MCF 10A (cell line): ENCODE measurements at regions not wholly inside any gene's neighbourhood (a gene's known extent, or its start where the extent isn't known, plus 50 kb on each side); places are given as distances from the start of the nearest gene placed in this dataset.

Experiments
- BruUV-seq: library from RNA; stranded (reverse); fragments of 400-500 nt; replicated peaks from 2 replicates; lab custom pipeline; 2021; lab: Mats Ljungman, UMichigan
- CTCF ChIA-PET: fragments of 300-600 bp; sonication (Branson Sonifier 250); formaldehyde crosslinking; extraction: SDS; loops from one replicate; lab custom pipeline; 2021; ENCODE audit warnings: antibody characterized with exemption, inconsistent platforms; lab: Yijun Ruan, JAX
- POLR2A ChIA-PET: fragments of 300-600, 350-650 bp; sonication (Branson Sonifier 250); formaldehyde crosslinking; extraction: SDS; loops from one replicate; lab custom pipeline; 2020; ENCODE audit warnings: antibody characterized with exemption, inconsistent platforms; lab: Yijun Ruan, JAX
- DNase-seq: peaks from one replicate; pipeline ENCODE4 v3.0.0-alpha.2; 2018; ENCODE audit not compliant: unreplicated experiment
- H3K27ac Mint-ChIP-seq: one replicate; pipeline ENCODE4 v1.8.0; 2022; ENCODE audit warnings: mild to moderate bottlenecking, low read depth, mixed read lengths; ENCODE audit not compliant: unreplicated experiment
- H3K27me3 Mint-ChIP-seq: one replicate; pipeline ENCODE4 v1.8.0; 2022; ENCODE audit warnings: mixed read lengths; ENCODE audit not compliant: insufficient read depth, unreplicated experiment
- H3K36me3 Mint-ChIP-seq: one replicate; pipeline ENCODE4 v1.8.0; 2022; ENCODE audit warnings: mild to moderate bottlenecking, moderate library complexity, mixed read lengths; ENCODE audit not compliant: insufficient read depth, unreplicated experiment
- H3K4me1 Mint-ChIP-seq: one replicate; pipeline ENCODE4 v1.8.0; 2022; ENCODE audit warnings: mixed read lengths; ENCODE audit not compliant: insufficient read depth, unreplicated experiment
- H3K4me3 Mint-ChIP-seq: one replicate; pipeline ENCODE4 v1.8.0; 2022; ENCODE audit warnings: mild to moderate bottlenecking, moderate library complexity, mixed read lengths; ENCODE audit not compliant: unreplicated experiment
- H3K9me3 Mint-ChIP-seq: one replicate; pipeline ENCODE4 v1.8.0; 2022; ENCODE audit warnings: mixed read lengths; ENCODE audit not compliant: unreplicated experiment
- intact Hi-C: fragments of 100-400 bp; cut with micrococcal nuclease; formaldehyde crosslinking; loops from 2 replicates; pipeline ENCODE4 v1.14.1; 2022
- TF ChIP-seq, protein P1 (sequence below): fragments of 200-600 bp; IDR thresholded peaks from one replicate; pipeline ENCODE4 v1.8.0; 2022; ENCODE audit warnings: antibody characterized with exemption, mild to moderate bottlenecking; ENCODE audit not compliant: unreplicated experiment

DNA sequence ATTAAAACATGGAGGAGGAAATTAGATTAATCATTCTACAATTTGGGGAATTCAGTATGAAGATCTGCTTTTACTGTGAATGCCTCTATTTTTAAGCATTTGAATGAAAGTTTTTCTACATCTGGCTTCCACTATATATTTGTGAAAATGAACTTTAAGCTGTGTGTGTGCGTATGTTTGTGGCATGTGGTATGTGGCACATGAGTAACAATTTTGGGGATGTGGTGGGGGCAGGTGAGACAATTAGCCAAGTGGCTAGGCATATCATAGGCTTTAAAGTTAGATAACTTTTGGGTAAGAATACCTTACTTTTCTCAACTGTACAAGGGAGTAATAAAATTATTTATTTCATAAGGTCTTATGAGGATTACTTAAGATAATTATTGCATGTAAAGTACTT, 81.5 kb downstream of the ZNF22 start:
- POLR2A ChIA-PET, result interaction anchor here (1.0 kb wide), 1 partner anchor 28 kb away, joined by 3 read pairs; no protein-coding TSS in a partner anchor
- H3K27me3 Mint-ChIP-seq, result no peaks in the 10 kb centered on the region
- H3K36me3 Mint-ChIP-seq, result no peaks in the 10 kb centered on the region
- CTCF ChIA-PET, result no interaction called here
- no TSS peak for BruUV-seq
- no peak overlapping the region for H3K27ac Mint-ChIP-seq
- intact Hi-C loops, result no loop called here
- no peaks in the 10 kb centered on the region for H3K4me1 Mint-ChIP-seq
- DNase-seq, result no peak
- peaks cover 8% of the 10 kb centered on the region for H3K9me3 Mint-ChIP-seq
- TF ChIP-seq, protein P1, sequence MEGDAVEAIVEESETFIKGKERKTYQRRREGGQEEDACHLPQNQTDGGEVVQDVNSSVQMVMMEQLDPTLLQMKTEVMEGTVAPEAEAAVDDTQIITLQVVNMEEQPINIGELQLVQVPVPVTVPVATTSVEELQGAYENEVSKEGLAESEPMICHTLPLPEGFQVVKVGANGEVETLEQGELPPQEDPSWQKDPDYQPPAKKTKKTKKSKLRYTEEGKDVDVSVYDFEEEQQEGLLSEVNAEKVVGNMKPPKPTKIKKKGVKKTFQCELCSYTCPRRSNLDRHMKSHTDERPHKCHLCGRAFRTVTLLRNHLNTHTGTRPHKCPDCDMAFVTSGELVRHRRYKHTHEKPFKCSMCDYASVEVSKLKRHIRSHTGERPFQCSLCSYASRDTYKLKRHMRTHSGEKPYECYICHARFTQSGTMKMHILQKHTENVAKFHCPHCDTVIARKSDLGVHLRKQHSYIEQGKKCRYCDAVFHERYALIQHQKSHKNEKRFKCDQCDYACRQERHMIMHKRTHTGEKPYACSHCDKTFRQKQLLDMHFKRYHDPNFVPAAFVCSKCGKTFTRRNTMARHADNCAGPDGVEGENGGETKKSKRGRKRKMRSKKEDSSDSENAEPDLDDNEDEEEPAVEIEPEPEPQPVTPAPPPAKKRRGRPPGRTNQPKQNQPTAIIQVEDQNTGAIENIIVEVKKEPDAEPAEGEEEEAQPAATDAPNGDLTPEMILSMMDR, result no peak
- no peak overlapping the region for H3K4me3 Mint-ChIP-seq

DNA sequence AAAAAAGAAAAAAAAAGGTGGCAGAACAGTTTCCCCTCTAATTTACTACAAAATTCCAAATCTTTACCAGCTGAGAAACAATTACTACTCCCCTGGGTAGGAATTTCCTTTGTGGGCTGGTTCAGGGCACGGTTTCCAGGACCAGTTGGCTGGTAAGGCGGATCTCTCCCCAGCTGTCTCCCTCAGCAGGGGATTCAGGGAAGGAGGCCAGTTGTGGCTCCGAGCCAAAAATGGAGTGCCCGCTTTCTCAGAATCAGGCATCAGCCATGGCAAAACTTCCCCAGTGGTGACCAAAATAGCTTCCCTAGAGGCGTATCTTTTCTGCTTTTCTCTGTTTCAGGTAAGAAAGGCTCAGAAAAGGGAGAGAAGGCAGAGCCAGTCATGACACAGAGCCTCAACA, 91.2 kb downstream of the ZNF22 start:
- H3K27me3 Mint-ChIP-seq, result no peaks in the 10 kb centered on the region
- no peak overlapping the region for H3K27ac Mint-ChIP-seq
- ChIA-PET CTCF (interaction anchor here (0.7 to 0.8 kb wide), 3 partner anchors 26 to 154 kb away, joined by 3 to 5 read pairs (median 3); no protein-coding TSS in a partner anchor), POLR2A (no interaction called here)
- TF ChIP-seq, protein P1, result no peak
- H3K4me3 Mint-ChIP-seq, result no peak overlapping the region
- intact Hi-C loops, result no loop called here
- H3K9me3 Mint-ChIP-seq, result no peaks in the 10 kb centered on the region
- DNase-seq, result no peak
- no peaks in the 10 kb centered on the region for H3K4me1 Mint-ChIP-seq
- H3K36me3 Mint-ChIP-seq, result no peaks in the 10 kb centered on the region
- no TSS peak for BruUV-seq

DNA sequence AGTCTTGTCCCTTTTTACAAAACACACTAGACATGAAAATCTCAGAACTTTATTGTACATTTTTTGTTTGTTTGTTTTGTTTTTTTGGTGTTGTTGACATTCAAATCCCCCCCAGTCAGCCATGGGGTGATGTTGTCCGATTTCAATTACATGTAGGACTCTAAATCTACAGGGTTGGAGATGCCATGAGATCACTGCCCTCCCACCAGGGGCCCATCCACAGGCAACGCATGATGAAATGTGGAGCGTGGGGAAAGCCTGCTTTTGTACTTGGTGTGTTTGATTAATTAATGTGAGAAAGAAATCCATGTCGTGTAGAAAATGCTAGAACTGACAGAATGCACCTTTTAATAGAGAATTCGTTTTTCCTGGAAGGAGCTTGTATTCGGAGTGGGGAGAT, 93.2 kb downstream of the ZNF22 start:
- DNase-seq, result no peak
- Mint-ChIP-seq H3K27ac (no peak overlapping the region), H3K27me3 (no peaks in the 10 kb centered on the region), H3K4me3 (no peak overlapping the region), H3K9me3 (no peaks in the 10 kb centered on the region), H3K4me1 (no peaks in the 10 kb centered on the region), H3K36me3 (no peaks in the 10 kb centered on the region)
- CTCF ChIA-PET, result interaction anchor here (0.6 kb wide), 2 partner anchors 23 to 91 kb away, joined by 3 read pairs; no protein-coding TSS in a partner anchor
- TF ChIP-seq, protein P1, result no peak
- no TSS peak for BruUV-seq
- intact Hi-C loops, result no loop called here
- POLR2A ChIA-PET, result no interaction called here

DNA sequence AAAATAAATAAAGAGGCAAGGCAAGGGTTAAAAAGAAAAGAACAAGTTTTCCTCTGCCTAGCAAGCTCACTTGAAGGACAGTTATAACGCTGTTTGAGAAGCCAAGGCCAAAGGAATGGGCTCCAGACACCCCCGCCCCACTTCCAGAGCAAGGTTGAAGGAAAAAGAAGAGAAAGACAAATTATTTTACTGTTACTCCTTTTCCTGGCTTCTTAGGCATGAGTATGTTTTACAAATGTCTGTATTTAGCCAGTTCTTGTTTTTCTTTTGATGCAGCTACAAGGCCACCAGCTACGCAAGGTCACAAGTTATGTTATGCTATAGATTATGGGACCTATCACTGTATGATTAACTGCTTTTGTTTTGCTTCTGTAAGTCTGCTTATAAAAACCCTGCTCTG, 94.6 kb downstream of the ZNF22 start:
- H3K9me3 Mint-ChIP-seq, result no peaks in the 10 kb centered on the region
- CTCF ChIA-PET, result no interaction called here
- BruUV-seq, result no TSS peak

More for the DNA sequence above, 94.6 kb downstream of the ZNF22 start:
- POLR2A ChIA-PET, result no interaction called here
- no peak overlapping the region for H3K4me3 Mint-ChIP-seq
- TF ChIP-seq, protein P1, result no peak
- H3K36me3 Mint-ChIP-seq, result no peaks in the 10 kb centered on the region
- H3K27me3 Mint-ChIP-seq, result no peaks in the 10 kb centered on the region
- H3K4me1 Mint-ChIP-seq, result no peaks in the 10 kb centered on the region
- no peak for DNase-seq
- intact Hi-C loops, result no loop called here
- no peak overlapping the region for H3K27ac Mint-ChIP-seq
